A673 (cell line): ENCODE measurements at regions not wholly inside any gene's neighbourhood (a gene's known extent, or its start where the extent isn't known, plus 50 kb on each side); places are given as distances from the start of the nearest gene placed in this dataset.

Experiments used
- BruUV-seq: library from RNA; stranded (reverse); fragments of 400-500 nt; replicated peaks from 2 replicates; lab custom pipeline; 2021; lab: Mats Ljungman, UMichigan
- CTCF ChIA-PET: fragments of 300-600 bp; sonication (Branson Sonifier 250); formaldehyde crosslinking; loops from one replicate; lab custom pipeline; 2022; ENCODE audit warnings: antibody characterized with exemption; lab: Charles Lee
- POLR2A ChIA-PET: fragments of 300-600 bp; sonication (Branson Sonifier 250); formaldehyde crosslinking; loops from one replicate; lab custom pipeline; 2022; ENCODE audit warnings: antibody characterized with exemption; ENCODE audit not compliant: low non-redundant PET; lab: Charles Lee
- DNase-seq: peaks from one replicate; pipeline ENCODE4 v3.0.0-alpha.2; 2015; ENCODE audit warnings: low spot score
- H3K27ac ChIP-seq: fragments of 200-600 bp; sonication (generic); 2 replicates; pipeline ENCODE4 v1.5.1; 2016; ENCODE audit warnings: mixed run types, low read depth, mild to moderate bottlenecking, mixed read lengths, antibody characterized with exemption, low read length; ENCODE audit not compliant: poor library complexity, severe bottlenecking
- H3K27me3 ChIP-seq: fragments of 200-600 bp; sonication (generic); replicated peaks from 2 replicates; pipeline ENCODE4 v1.6.1; 2017; ENCODE audit warnings: mixed run types, low read depth, mild to moderate bottlenecking, mixed read lengths, antibody characterized with exemption, low read length; ENCODE audit not compliant: insufficient read depth, poor library complexity
- H3K36me3 ChIP-seq: fragments of 200-600 bp; sonication (generic); 2 replicates; pipeline ENCODE4 v1.6.1; 2016; ENCODE audit warnings: mixed run types, mild to moderate bottlenecking, mixed read lengths, antibody characterized with exemption, low read length; ENCODE audit not compliant: insufficient read depth, poor library complexity, severe bottlenecking
- H3K4me1 ChIP-seq: fragments of 200-600 bp; sonication (generic); 2 replicates; pipeline ENCODE4 v1.6.1; 2017; ENCODE audit warnings: mixed run types, mild to moderate bottlenecking, mixed read lengths, antibody characterized with exemption, low read length; ENCODE audit not compliant: insufficient read depth, poor library complexity, severe bottlenecking
- H3K4me3 ChIP-seq: fragments of 200-600 bp; sonication (generic); 2 replicates; pipeline ENCODE4 v1.5.1; 2016; ENCODE audit warnings: low read depth, mixed run types, mild to moderate bottlenecking, mixed read lengths, low read length; ENCODE audit not compliant: poor library complexity, severe bottlenecking
- H3K9me3 ChIP-seq: fragments of 200-600 bp; sonication (generic); 2 replicates; pipeline ENCODE4 v1.6.1; 2016; ENCODE audit warnings: mixed run types, low read depth, mild to moderate bottlenecking, mixed read lengths, antibody characterized with exemption, low read length; ENCODE audit not compliant: poor library complexity, severe bottlenecking
- EZH2 ChIP-seq: fragments of 200-600 bp; sonication (generic); IDR thresholded peaks from 2 replicates; pipeline ENCODE4 v1.6.1; 2017; ENCODE audit warnings: borderline replicate concordance, low read depth, mild to moderate bottlenecking, mixed read lengths, antibody characterized with exemption, low read length; ENCODE audit not compliant: poor library complexity, severe bottlenecking
- intact Hi-C: fragments of 100-400 bp; cut with micrococcal nuclease; formaldehyde crosslinking; loops from one replicate; pipeline ENCODE4 v1.10.0; 2022; ENCODE audit not compliant: unreplicated experiment
- TF ChIP-seq, protein P1 (sequence below): fragments of 300-800, 200-600 bp; sonication (generic); conservative IDR thresholded peaks from 2 replicates; pipeline ENCODE4 v1.5.1; 2017; ENCODE audit warnings: low read depth, mild to moderate bottlenecking, antibody characterized with exemption, low read length, moderate library complexity, mixed read lengths

GRCh38 chr5:84825606-84826005 is 440.9 kb upstream of the EDIL3 start:
- DNase-seq, result no peak
- no peak overlapping the region for H3K4me3 ChIP-seq
- POLR2A ChIA-PET, result no interaction called here
- H3K36me3 ChIP-seq, result no peaks in the 10 kb centered on the region
- no peak overlapping the region for H3K27ac ChIP-seq
- H3K27me3 ChIP-seq, result no peaks in the 10 kb centered on the region
- no peak for TF ChIP-seq EZH2
- TF ChIP-seq, protein P1, sequence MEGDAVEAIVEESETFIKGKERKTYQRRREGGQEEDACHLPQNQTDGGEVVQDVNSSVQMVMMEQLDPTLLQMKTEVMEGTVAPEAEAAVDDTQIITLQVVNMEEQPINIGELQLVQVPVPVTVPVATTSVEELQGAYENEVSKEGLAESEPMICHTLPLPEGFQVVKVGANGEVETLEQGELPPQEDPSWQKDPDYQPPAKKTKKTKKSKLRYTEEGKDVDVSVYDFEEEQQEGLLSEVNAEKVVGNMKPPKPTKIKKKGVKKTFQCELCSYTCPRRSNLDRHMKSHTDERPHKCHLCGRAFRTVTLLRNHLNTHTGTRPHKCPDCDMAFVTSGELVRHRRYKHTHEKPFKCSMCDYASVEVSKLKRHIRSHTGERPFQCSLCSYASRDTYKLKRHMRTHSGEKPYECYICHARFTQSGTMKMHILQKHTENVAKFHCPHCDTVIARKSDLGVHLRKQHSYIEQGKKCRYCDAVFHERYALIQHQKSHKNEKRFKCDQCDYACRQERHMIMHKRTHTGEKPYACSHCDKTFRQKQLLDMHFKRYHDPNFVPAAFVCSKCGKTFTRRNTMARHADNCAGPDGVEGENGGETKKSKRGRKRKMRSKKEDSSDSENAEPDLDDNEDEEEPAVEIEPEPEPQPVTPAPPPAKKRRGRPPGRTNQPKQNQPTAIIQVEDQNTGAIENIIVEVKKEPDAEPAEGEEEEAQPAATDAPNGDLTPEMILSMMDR, result no peak
- no peaks in the 10 kb centered on the region for H3K9me3 ChIP-seq
- CTCF ChIA-PET, result no interaction called here
- intact Hi-C loops, result no loop called here
- no TSS peak for BruUV-seq
- H3K4me1 ChIP-seq, result no peaks in the 10 kb centered on the region

DNA sequence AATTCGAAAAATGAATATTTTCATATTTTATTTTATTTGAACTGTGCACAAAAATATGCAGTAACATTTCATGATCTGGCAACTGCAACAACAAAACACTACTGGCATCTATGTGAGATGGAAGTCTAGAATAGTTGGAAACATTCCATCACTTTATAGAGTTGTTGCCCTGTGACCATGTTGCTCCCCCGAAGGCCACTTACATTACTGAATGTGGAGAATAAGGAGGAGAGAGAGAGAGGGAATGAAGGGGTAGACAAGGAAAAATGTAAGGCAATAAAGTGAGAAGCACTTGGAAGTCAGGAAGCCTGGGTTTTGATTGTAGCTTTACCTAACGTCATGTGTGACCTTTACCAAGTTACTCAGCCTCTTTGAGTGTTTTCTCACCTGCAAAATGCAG is 437.2 kb upstream of the EDIL3 start:
- Histone ChIP-seq H3K27me3 (no peaks in the 10 kb centered on the region), H3K9me3 (no peaks in the 10 kb centered on the region), H3K27ac (no peak overlapping the region), H3K4me1 (no peaks in the 10 kb centered on the region), H3K4me3 (no peak overlapping the region), H3K36me3 (no peaks in the 10 kb centered on the region)
- ChIA-PET POLR2A (no interaction called here), CTCF (no interaction called here)
- no TSS peak for BruUV-seq
- TF ChIP-seq EZH2, result no peak
- TF ChIP-seq, protein P1, result no peak
- DNase-seq, result no peak
- intact Hi-C loops, result no loop called here

DNA sequence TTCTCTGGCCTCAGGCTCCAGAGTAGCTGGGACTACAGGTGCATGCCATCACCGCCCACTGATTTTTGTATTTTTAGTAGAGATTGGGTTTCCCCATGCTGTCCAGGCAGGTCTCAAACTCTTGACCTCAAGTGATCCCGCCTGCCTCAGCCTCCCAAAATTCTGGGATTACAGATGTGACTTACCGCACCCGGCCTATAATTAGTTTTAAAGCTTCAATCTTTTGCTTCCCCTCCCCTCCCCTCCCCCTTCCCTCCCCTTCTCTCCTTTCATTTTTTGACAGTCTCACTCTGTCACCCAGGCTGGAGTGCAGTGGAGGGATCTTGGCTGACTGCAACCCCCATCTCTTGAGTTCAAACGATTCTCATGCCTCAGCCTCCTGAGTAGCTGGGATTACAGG is 433.3 kb upstream of the EDIL3 start:
- POLR2A ChIA-PET, result no interaction called here
- H3K9me3 ChIP-seq, result no peaks in the 10 kb centered on the region
- no peak overlapping the region for H3K4me3 ChIP-seq
- no peaks in the 10 kb centered on the region for H3K4me1 ChIP-seq
- DNase-seq, result no peak
- H3K27me3 ChIP-seq, result no peaks in the 10 kb centered on the region
- H3K27ac ChIP-seq, result no peak overlapping the region
- CTCF ChIA-PET, result interaction anchor here (0.7 kb wide), 1 partner anchor 433 kb away, joined by 5 read pairs; the partner anchor contains the start of gene EDIL3
- no peaks in the 10 kb centered on the region for H3K36me3 ChIP-seq
- BruUV-seq, result no TSS peak
- intact Hi-C loops, result no loop called here
- TF ChIP-seq EZH2, result no peak
- TF ChIP-seq, protein P1, result no peak
